ENCODE measurements at regions not wholly inside any gene's neighbourhood (a gene's known extent, or its start where the extent isn't known, plus 50 kb on each side); places are given as distances from the start of the nearest gene placed in this dataset.

DNA sequence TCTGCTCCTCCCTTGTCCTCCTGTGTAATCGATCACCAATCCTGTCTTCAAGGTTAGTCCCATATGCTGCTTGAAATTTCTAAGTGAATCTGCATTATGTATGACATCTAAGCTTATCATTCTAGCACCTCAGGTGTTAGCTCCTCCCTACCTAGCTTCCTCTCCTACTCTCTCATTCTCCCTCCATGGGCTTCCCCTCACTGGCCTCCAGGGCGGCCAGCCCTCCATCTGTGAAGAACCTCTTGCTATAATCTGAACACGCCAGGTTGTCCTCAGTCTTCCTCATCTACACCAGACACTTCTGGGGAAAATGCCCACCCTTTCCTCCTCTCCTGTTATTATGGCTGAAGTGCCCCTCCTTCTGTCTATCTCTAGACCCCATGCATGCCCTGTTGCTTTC, 599.3 kb upstream of the KLF4 start:
- TF ChIP-seq ZNF274 (IDR thresholded peaks at IDR 0.05; ENCODE audit: low read depth, low read length), result no peak
- no peak for TF ChIP-seq YY1 (IDR thresholded peaks at IDR 0.05; ENCODE audit: insufficient read depth, insufficient read length)
- no peak for TF ChIP-seq SUZ12 (IDR thresholded peaks at IDR 0.05; ENCODE audit: extremely low read depth, insufficient read depth, insufficient read length)

All from NT2/D1 (cell line).